D721Med (cell line): ENCODE measurements at regions not wholly inside any gene's neighbourhood (a gene's known extent, or its start where the extent isn't known, plus 50 kb on each side); places are given as distances from the start of the nearest gene placed in this dataset.

Experiments used
- DNase-seq: peaks from one replicate; pipeline ENCODE4 v3.0.0; 2011; ENCODE audit warnings: low spot score; ENCODE audit not compliant: insufficient read length
- FAIRE-seq: peaks from 2 replicates; lab custom pipeline; 2011; peaks lifted over from hg19 to GRCh38; lab: Jason Lieb, UNC
- TF ChIP-seq, protein P1 (sequence below): IDR thresholded peaks from 2 replicates; pipeline ENCODE4 v1.5.1; 2012; ENCODE audit warnings: mild to moderate bottlenecking, control low read depth; ENCODE audit not compliant: insufficient read depth; ENCODE audit errors: missing control alignments

DNA sequence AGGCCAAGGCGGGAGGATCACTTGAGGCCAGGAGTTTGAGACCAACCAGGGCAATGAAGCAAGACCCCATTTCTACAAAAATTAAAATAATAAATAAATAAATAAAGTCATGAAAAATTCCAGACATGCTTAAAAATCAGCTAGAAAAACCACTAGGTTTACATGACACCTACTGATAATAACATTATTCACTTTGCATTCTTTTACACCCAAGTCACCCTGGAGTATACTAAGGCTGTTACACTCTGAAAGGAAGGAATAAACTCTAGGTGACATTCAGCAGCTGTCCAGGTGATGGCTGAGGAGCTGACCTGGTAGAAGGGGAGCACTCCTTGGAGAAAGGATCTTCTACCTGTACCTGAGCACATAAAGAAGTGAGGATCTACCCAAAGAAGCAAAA is 179.2 kb downstream of the ZNF281 start:
- DNase-seq (no peak), FAIRE-seq (no peak)
- TF ChIP-seq, protein P1, sequence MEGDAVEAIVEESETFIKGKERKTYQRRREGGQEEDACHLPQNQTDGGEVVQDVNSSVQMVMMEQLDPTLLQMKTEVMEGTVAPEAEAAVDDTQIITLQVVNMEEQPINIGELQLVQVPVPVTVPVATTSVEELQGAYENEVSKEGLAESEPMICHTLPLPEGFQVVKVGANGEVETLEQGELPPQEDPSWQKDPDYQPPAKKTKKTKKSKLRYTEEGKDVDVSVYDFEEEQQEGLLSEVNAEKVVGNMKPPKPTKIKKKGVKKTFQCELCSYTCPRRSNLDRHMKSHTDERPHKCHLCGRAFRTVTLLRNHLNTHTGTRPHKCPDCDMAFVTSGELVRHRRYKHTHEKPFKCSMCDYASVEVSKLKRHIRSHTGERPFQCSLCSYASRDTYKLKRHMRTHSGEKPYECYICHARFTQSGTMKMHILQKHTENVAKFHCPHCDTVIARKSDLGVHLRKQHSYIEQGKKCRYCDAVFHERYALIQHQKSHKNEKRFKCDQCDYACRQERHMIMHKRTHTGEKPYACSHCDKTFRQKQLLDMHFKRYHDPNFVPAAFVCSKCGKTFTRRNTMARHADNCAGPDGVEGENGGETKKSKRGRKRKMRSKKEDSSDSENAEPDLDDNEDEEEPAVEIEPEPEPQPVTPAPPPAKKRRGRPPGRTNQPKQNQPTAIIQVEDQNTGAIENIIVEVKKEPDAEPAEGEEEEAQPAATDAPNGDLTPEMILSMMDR: no peak

DNA sequence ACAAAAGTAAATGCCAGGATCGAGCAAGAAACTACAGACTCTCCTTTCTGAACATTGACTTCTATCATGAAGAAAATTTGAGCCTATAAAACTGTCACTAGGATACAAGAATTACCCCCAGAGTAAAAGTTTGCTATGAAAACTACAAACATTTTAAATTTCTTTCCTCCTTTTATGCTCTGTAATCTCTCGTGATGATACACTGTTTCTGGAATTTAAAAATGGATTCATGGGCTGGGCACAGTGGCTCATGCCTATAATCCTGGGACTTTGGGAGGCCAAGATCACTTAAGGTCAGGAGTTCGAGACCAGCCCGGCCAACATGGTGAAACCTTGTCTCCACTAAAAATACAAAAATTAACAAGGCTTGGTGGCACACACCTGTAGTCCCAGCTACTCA is 181.3 kb downstream of the ZNF281 start:
- no peak for FAIRE-seq
- TF ChIP-seq, protein P1: no peak

DNA sequence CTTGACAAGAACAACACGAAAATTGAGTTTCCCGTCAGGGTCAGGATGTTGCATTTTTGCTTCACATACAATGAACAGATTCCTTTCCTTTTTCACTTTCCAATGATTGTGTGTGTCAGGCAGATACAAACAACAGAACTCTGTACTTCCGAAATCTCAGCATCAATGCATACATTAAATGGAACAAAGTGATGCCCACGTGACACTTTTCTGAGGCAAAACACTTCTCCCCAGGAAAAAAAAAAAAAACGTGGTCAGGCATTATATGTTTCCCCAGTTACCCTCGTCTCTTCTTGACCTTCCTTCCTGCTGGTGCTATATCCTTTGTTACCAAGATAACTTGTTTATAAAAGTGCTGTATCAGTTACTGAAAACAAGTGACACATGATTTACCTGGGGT is 181.8 kb downstream of the ZNF281 start:
- DNase-seq (no peak), FAIRE-seq (no peak)
- TF ChIP-seq, protein P1: no peak

More for the DNA sequence above, 181.3 kb downstream of the ZNF281 start:
- DNase-seq: no peak
